Left cardiac atrium (tissue), 4 donors: ENCODE measurements at regions not wholly inside any gene's neighbourhood (a gene's known extent, or its start where the extent isn't known, plus 50 kb on each side); places are given as distances from the start of the nearest gene placed in this dataset.
"Not testable (repeated sequence)": the region's sequence is repeated elsewhere in the genome, so short reads cannot be mapped to it uniquely, and the experiment has no call there.

Source experiments
- ATAC-seq, 2 donors: fragments of 200-7000 bp; cut with Tn5 transposase; one replicate each; pipeline ENCODE4 v1.9.1; 2020; ENCODE audit warnings: mild to moderate bottlenecking in 2 of 2, moderate library complexity in 2 of 2
- DNase-seq: peaks from one replicate; pipeline ENCODE4 v3.0.0-alpha.2; 2020
- intact Hi-C, 2 donors: fragments of 100-400 bp; cut with DNase I; formaldehyde crosslinking; loops; one replicate each; pipeline versions ENCODE4 v1.14.1 to v1.15.1; 2022 to 2023
- donor health status: DM: no; HTN: yes; CAD: no.
- donor health status: DM: no; HTN: yes; CAD: no; lungs with severe emphysema.
- donor health status: DM: yes; HTN: yes; CAD: no.
- donor health status: Dilated cardiomyopathy.

GRCh38 chr21:5095628-5096027 is 5425.8 kb upstream of the TPTE start:
- ATAC-seq, result peak in 1 of 2 donors; percentile 59
- DNase-seq, result peak; percentile 19
- intact Hi-C loops, result not testable (repeated sequence)

- ATAC-seq, DNase-seq, intact Hi-C loops: not testable (repeated sequence)
These were observed 5423.2 kb upstream of the TPTE start for GRCh38 chr21:5098010-5098743.

GRCh38 chr21:5100604-5101174 is 5420.7 kb upstream of the TPTE start:
- intact Hi-C loops, DNase-seq: not testable (repeated sequence)
- peak; percentile 41 to 56 for ATAC-seq

GRCh38 chr21:5101749-5102148 is 5419.6 kb upstream of the TPTE start:
- ATAC-seq (peak; percentile 58), DNase-seq (peak; percentile 43)
- intact Hi-C loops, result not testable (repeated sequence)

GRCh38 chr21:5103880-5104561 is 5417.4 kb upstream of the TPTE start:
- peak in 1 of 2 donors; percentile 9 for ATAC-seq
- intact Hi-C loops, DNase-seq: not testable (repeated sequence)

GRCh38 chr21:5104562-5104928 is 5416.8 kb upstream of the TPTE start:
- ATAC-seq, DNase-seq, intact Hi-C loops: not testable (repeated sequence)

- not testable (repeated sequence) for ATAC-seq
These were observed 5415.3 kb upstream of the TPTE start for GRCh38 chr21:5105939-5106708.

GRCh38 chr21:5106767-5107464 is 5414.5 kb upstream of the TPTE start:
- intact Hi-C loops, DNase-seq: not testable (repeated sequence)
- ATAC-seq, result peak; percentile 52 to 74

More at GRCh38 chr21:5105939-5106708, 5415.3 kb upstream of the TPTE start:
- DNase-seq, intact Hi-C loops: not testable (repeated sequence)

GRCh38 chr21:5107637-5108036 is 5413.7 kb upstream of the TPTE start:
- intact Hi-C loops, DNase-seq: not testable (repeated sequence)
- ATAC-seq, result peak in 1 of 2 donors; percentile 21

- ATAC-seq (peak in 1 of 2 donors; percentile 64), DNase-seq (peak; percentile 25)
- intact Hi-C loops, result not testable (repeated sequence)
These were observed 5413.2 kb upstream of the TPTE start for GRCh38 chr21:5108048-5108775.

GRCh38 chr21:5111197-5111596 is 5410.2 kb upstream of the TPTE start:
- ATAC-seq, intact Hi-C loops, DNase-seq: not testable (repeated sequence)

GRCh38 chr21:5113092-5113491 is 5408.3 kb upstream of the TPTE start:
- intact Hi-C loops, result not testable (repeated sequence)

GRCh38 chr21:5114468-5114867 is 5406.9 kb upstream of the TPTE start:
- intact Hi-C loops, result not testable (repeated sequence)
- ATAC-seq, result peak; percentile 35 to 52

More at GRCh38 chr21:5113092-5113491, 5408.3 kb upstream of the TPTE start:
- DNase-seq, ATAC-seq: not testable (repeated sequence)

GRCh38 chr21:5114893-5115645 is 5406.3 kb upstream of the TPTE start:
- peak; percentile 15 for DNase-seq
- ATAC-seq, intact Hi-C loops: not testable (repeated sequence)

More at GRCh38 chr21:5114468-5114867, 5406.9 kb upstream of the TPTE start:
- DNase-seq, result not testable (repeated sequence)

- DNase-seq, ATAC-seq, intact Hi-C loops: not testable (repeated sequence)
These were observed 5405.6 kb upstream of the TPTE start for GRCh38 chr21:5115646-5116343.

GRCh38 chr21:5116344-5117123 is 5404.8 kb upstream of the TPTE start:
- peak; percentile 4 to 16 for ATAC-seq
- DNase-seq, result not testable (repeated sequence)

More at GRCh38 chr21:5116344-5117123, 5404.8 kb upstream of the TPTE start:
- intact Hi-C loops, result not testable (repeated sequence)
